GM13976 (cell line): ENCODE measurements at regions not wholly inside any gene's neighbourhood (a gene's known extent, or its start where the extent isn't known, plus 50 kb on each side); places are given as distances from the start of the nearest gene placed in this dataset.

Experiments
- DNase-seq: peaks from one replicate; pipeline ENCODE4 v3.0.0; 2012; ENCODE audit warnings: low spot score
- CTCF ChIP-seq: IDR thresholded peaks from 2 replicates; pipeline ENCODE4 v1.5.1; 2012; ENCODE audit warnings: borderline replicate concordance, mild to moderate bottlenecking; ENCODE audit not compliant: insufficient read depth; ENCODE audit errors: extremely low read depth, missing control alignments, control extremely low read depth
- in situ Hi-C: fragments of 300-500 bp; cut with MboI; formaldehyde crosslinking; loops from one replicate; pipeline ENCODE4 v1.12.0; 2022; ENCODE audit warnings: low sequenced_read_pairs, mixed read lengths, inconsistent platforms; ENCODE audit not compliant: unreplicated experiment

DNA sequence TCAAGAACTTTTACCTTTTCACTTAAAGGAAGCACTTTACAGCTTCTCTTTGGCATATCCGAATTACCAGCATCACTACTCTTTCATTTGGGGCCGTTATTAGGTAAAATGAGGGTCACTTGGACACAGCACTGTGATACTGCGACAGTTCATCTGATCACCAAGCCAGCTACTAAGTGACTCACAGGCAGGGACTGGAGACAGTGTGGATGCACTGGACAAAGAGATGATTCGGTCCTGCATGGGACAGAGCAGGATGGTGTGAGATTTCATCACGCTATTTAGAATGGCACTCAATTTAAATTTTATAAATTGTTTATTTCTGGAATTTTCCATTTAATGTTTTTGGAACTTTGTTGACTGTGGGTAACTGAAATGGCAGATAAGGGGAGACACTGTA is 166.9 kb upstream of the IL12A start:
- DNase-seq, result no peak
- in situ Hi-C loops, result no loop called here

DNA sequence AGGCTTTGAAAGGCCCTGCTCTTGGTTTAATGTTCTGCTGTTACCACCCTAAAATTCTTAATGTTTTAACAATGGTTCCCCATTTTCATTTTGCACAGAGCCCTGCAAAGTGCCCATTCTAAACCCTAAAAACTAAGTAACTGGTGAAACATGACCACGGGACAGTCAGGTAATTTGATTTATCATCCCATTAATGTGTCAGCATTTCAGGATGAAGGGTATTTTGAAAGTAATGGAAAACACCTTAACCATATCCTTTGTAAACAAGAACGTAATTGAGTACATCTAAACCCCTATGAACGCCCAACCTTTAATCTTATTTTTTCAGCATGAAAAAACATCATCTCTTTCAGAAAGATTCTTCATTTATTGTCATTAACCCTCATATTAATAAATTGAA is 164.9 kb upstream of the IL12A start:
- TF ChIP-seq CTCF, result no peak
- DNase-seq, result no peak
- in situ Hi-C loops, result no loop called here

More for the DNA sequence above, 166.9 kb upstream of the IL12A start:
- no peak for TF ChIP-seq CTCF

DNA sequence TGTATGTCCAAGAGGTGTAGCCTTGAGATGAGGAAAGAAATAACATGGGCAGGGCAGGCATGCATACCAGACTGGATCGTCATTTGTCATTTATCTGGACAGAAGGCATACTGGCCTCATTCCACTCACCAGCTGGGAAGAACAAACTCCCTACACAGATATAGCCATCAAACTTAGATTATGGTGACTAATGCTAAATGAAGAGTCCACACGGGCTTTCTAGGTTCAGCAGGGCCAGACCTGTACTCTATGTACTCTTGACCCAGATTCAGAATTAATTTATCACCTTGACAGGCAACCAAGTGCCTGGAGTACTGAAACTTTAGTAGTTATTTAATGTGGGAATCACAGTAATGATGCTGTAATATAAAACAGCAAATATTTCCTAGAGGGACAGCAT is 164.3 kb upstream of the IL12A start:
- no peak for TF ChIP-seq CTCF
- no peak for DNase-seq
- in situ Hi-C loops, result no loop called here

GRCh38 chr3:159825216-159825854 is 163.3 kb upstream of the IL12A start:
- no peak for TF ChIP-seq CTCF
- DNase-seq, result no peak
- in situ Hi-C loops, result no loop called here

GRCh38 chr3:159828542-159828943 is 160.1 kb upstream of the IL12A start:
- in situ Hi-C loops, result no loop called here
- TF ChIP-seq CTCF, result peak; percentile 33
- DNase-seq, result peak; percentile 59

DNA sequence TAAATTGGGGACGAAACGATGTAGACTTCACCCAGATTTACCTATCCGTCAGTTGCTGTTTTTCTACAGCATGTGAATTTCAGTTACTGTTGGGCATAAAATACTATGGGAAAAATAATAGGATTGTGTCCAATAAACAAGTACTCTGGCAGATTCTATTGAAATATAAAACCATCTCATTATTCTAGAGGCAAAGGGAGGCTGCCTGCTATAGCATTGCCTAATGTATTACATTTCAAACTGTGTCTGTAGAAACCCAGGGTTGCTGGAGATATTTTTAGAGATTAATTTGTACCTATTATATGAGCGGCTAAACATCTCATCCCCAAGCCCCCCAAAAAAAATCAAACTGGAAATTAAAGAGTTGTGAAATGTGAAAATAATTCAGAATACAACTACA is 159.6 kb upstream of the IL12A start:
- no peak for DNase-seq
- TF ChIP-seq CTCF, result no peak
- in situ Hi-C loops, result no loop called here
